ENCODE measurements at regions not wholly inside any gene's neighbourhood (a gene's known extent, or its start where the extent isn't known, plus 50 kb on each side); places are given as distances from the start of the nearest gene placed in this dataset.

GRCh38 chr5:29701600-29701999, 1491.9 kb upstream of the CDH6 start:
- no peak for TF ChIP-seq E2F6 (IDR thresholded peaks at IDR 0.05)
- no peak overlapping the region for H3K27ac ChIP-seq (ENCODE audit: low read depth, low read length)
- H2BK12ac ChIP-seq (ENCODE audit: low read depth, low read length): no peak overlapping the region
- no peak overlapping the region for H2BK5ac ChIP-seq (ENCODE audit: low read depth, low read length)
- no peaks in the 10 kb centered on the region for H3K23me2 ChIP-seq (ENCODE audit: low read depth, low read length)
- no peak overlapping the region for H3K56ac ChIP-seq (replicated peaks; ENCODE audit: insufficient read length, low read depth, low read length)
- H3K4me2 ChIP-seq (ENCODE audit: insufficient read depth in 1 of 2, low read depth in 2 of 2, low read length in 2 of 2): no peak overlapping the region
- H3K27me3 ChIP-seq (replicated peaks in 1 of 4; ENCODE audit: control insufficient read depth in 3 of 4, extremely low read depth in 1 of 4, insufficient read depth in 3 of 4, low read length in 3 of 4): no peaks in the 10 kb centered on the region
- no peak overlapping the region for H2AFZ ChIP-seq (ENCODE audit: low read length)
- no peak overlapping the region for H4K8ac ChIP-seq (ENCODE audit: extremely low read depth, insufficient read depth, low read length)
- H3K23ac ChIP-seq (ENCODE audit: insufficient read length): no peak overlapping the region
- H3K9me3 ChIP-seq (ENCODE audit: insufficient read depth in 2 of 2, low read depth in 1 of 2, low read length in 1 of 2): no peaks in the 10 kb centered on the region; a peak in 1 of 4 replicates
- H2BK20ac ChIP-seq (ENCODE audit: low read length): no peak overlapping the region
- H3K79me1 ChIP-seq (ENCODE audit: low read depth, low read length): no peaks in the 10 kb centered on the region
- no peaks in the 10 kb centered on the region for H3K4me1 ChIP-seq (replicated peaks in 1 of 4; ENCODE audit: control insufficient read depth in 3 of 4, insufficient read depth in 4 of 4, low read length in 3 of 4)
- H3K4me3 ChIP-seq (ENCODE audit: extremely low read depth in 1 of 4, insufficient read depth in 2 of 4, low read depth in 3 of 4, low read length in 4 of 4): no peak overlapping the region
- no peak overlapping the region for H4K5ac ChIP-seq (ENCODE audit: insufficient read length, low read depth, low read length)
- H3K18ac ChIP-seq (ENCODE audit: extremely low read depth, low read length): no peak overlapping the region
- no peak overlapping the region for H2BK15ac ChIP-seq (ENCODE audit: low read length)
- CTCF ChIA-PET (ENCODE audit: partially characterized antibody): no interaction called here
- WGBS, 2 experiments (ENCODE audit: extremely low coverage in 1 of 2, insufficient coverage in 1 of 2, insufficient read length in 1 of 2, insufficient replicate concordance in 2 of 2, low coverage in 1 of 2, low lambda C conversion rate in 2 of 2, missing lambda C conversion rate in 1 of 2): 79% methylated on average over 4 of the region's 4 CpGs; no CpG with 5 or more reads in 1 of the 2 experiments
- H3K9ac ChIP-seq (replicated peaks in 1 of 4; ENCODE audit: extremely low read depth in 1 of 4, low read depth in 3 of 4, low read length in 3 of 4): no peak overlapping the region
- H3K79me2 ChIP-seq (ENCODE audit: control insufficient read depth in 1 of 2, insufficient read depth in 2 of 2, low read length in 2 of 2): no peaks in the 10 kb centered on the region
- no peak overlapping the region for H2BK120ac ChIP-seq (replicated peaks; ENCODE audit: low read depth, low read length)
- no peaks in the 10 kb centered on the region for H3K36me3 ChIP-seq (ENCODE audit: control insufficient read depth in 2 of 4, insufficient read depth in 4 of 4, low read length in 3 of 4)
- H4K91ac ChIP-seq (replicated peaks; ENCODE audit: insufficient read length, low read length): no peak overlapping the region
- H4K20me1 ChIP-seq (replicated peaks in 1 of 2; ENCODE audit: control insufficient read depth in 1 of 2, insufficient read depth in 2 of 2, low read length in 2 of 2): no peaks in the 10 kb centered on the region
- POLR2A ChIA-PET (ENCODE audit: partially characterized antibody): no interaction called here
- DNase-seq (ENCODE audit: low read depth in 1 of 2, low spot score in 2 of 2): no peak
- no peak overlapping the region for H3K4ac ChIP-seq (replicated peaks; ENCODE audit: insufficient read length, low read depth, low read length)
- FAIRE-seq: no peak
- no peak overlapping the region for H3K14ac ChIP-seq (ENCODE audit: insufficient read length)
- no peak overlapping the region for H2AK5ac ChIP-seq (ENCODE audit: low read depth, low read length)

All from H1 (cell line).